Muscle of leg (tissue), 3 donors: ENCODE measurements at regions not wholly inside any gene's neighbourhood (a gene's known extent, or its start where the extent isn't known, plus 50 kb on each side); places are given as distances from the start of the nearest gene placed in this dataset.
A peak's percentile ranks its signal among the peaks of the same experiment; 100 is the strongest.

Source experiments
- DNase-seq: peaks from one replicate; pipeline ENCODE4 v3.0.0; 2013
- H3K27ac ChIP-seq: one replicate; pipeline ENCODE4 v1.5.1; 2013; ENCODE audit warnings: mild to moderate bottlenecking, low read length, control low read depth
- H3K27me3 ChIP-seq: one replicate; pipeline ENCODE4 v1.6.1; 2013; ENCODE audit warnings: low read length; ENCODE audit not compliant: control insufficient read depth, insufficient read depth
- H3K36me3 ChIP-seq: one replicate; pipeline ENCODE4 v1.6.1; 2013; ENCODE audit warnings: low read length; ENCODE audit not compliant: control insufficient read depth, insufficient read depth
- H3K4me1 ChIP-seq: one replicate; pipeline ENCODE4 v1.6.1; 2013; ENCODE audit warnings: low read length; ENCODE audit not compliant: control insufficient read depth, insufficient read depth
- H3K4me3 ChIP-seq: one replicate; pipeline ENCODE4 v1.5.1; 2013; ENCODE audit warnings: low read length, control low read depth
- H3K9me3 ChIP-seq: replicated peaks from 2 replicates; pipeline ENCODE4 v1.6.1; 2013; ENCODE audit warnings: low read depth, low read length; ENCODE audit not compliant: control insufficient read depth
- WGBS: methylation state at CpG from one replicate; pipeline ENCODE4 v1.1.5; 2013; ENCODE audit warnings: missing lambda C conversion rate; ENCODE audit not compliant: insufficient coverage; 5-methylcytosine and 5-hydroxymethylcytosine counted together

DNA sequence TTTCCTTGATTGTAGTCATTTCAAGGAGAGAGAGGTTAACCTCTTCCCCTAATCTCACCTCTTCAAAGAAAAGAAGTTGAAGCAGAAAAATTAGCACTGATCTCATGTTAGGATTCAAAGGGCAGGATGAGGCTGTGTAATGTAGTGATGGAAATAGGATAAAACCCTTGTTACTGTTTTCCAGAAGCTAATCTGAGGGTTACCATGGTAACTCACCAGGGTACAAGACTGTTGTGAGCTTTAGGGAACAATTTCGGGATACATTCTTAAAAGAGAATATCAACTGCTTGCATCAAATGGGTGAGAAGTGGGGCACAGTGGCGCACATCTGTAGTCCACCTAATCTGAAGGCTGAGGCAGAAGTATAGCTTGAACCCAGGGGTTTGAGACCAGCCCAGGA lies 64.9 kb upstream of the SLC39A10 start:
- Histone ChIP-seq H3K36me3 (no peaks in the 10 kb centered on the region), H3K27me3 (no peaks in the 10 kb centered on the region), H3K4me3 (no peak overlapping the region), H3K27ac (no peak overlapping the region), H3K4me1 (no peaks in the 10 kb centered on the region), H3K9me3 (no peaks in the 10 kb centered on the region)
- peak; percentile 13 for DNase-seq
- 83% methylated on average over 1 of the region's 2 CpGs for WGBS

- DNase-seq = peak; percentile 35
- 91% methylated on average over 1 of the region's 1 CpG for WGBS
Observed at GRCh38 chr2:195590861-195591205, 66.2 kb upstream of the SLC39A10 start.

DNA sequence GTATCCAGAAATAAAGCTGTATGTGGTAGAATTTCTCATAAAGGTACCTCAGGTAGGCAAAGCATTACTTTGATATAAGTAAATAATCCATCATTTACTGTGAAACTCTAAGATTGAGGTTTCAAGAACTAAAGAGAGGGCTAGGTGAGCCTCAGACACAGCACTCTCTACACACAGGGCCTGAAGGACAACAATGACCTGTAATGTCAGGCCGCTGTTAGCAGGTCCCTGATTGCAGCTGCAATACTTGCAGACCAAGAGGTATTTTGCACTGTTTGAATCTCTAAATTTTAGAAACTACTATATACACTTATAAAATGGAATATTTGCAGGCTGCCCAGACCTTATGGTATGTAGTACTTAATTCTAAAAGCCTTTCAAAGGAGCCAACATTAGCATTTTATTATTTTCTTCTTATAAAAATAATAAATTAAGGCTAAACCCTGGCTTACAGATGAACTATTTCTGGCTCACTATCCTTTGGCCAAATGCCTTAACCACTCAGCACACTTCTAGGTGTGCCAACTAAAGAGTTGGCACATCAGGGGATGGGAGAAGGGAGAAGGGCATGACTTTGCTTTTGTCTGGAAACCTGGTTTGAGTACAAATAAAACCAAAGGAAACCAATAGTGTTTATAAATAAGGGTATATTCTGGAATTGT lies 66.7 kb upstream of the SLC39A10 start:
- H3K27me3 ChIP-seq = no peaks in the 10 kb centered on the region
- H3K4me3 ChIP-seq = no peak overlapping the region
- H3K4me1 ChIP-seq = no peaks in the 10 kb centered on the region
- H3K9me3 ChIP-seq = no peaks in the 10 kb centered on the region
- no peak for DNase-seq
- no CpG with 5 or more reads among the region's 1 CpG for WGBS
- H3K36me3 ChIP-seq = no peaks in the 10 kb centered on the region
- no peak overlapping the region for H3K27ac ChIP-seq

More at GRCh38 chr2:195590861-195591205, 66.2 kb upstream of the SLC39A10 start:
- Histone ChIP-seq H3K9me3 (no peaks in the 10 kb centered on the region), H3K27me3 (no peaks in the 10 kb centered on the region), H3K36me3 (no peaks in the 10 kb centered on the region), H3K4me3 (no peak overlapping the region), H3K4me1 (no peaks in the 10 kb centered on the region), H3K27ac (no peak overlapping the region)

- no peaks in the 10 kb centered on the region for H3K4me1 ChIP-seq
- no peaks in the 10 kb centered on the region for H3K9me3 ChIP-seq
- no peak for DNase-seq
- no peak overlapping the region for H3K27ac ChIP-seq
- no peaks in the 10 kb centered on the region for H3K36me3 ChIP-seq
- no peak overlapping the region for H3K4me3 ChIP-seq
- WGBS = no CpG with 5 or more reads among the region's 5 CpGs
- no peaks in the 10 kb centered on the region for H3K27me3 ChIP-seq
Observed at GRCh38 chr2:195587966-195588365, 69.1 kb upstream of the SLC39A10 start.

- Histone ChIP-seq H3K4me3 (no peak overlapping the region), H3K4me1 (no peaks in the 10 kb centered on the region), H3K36me3 (no peaks in the 10 kb centered on the region), H3K9me3 (no peaks in the 10 kb centered on the region), H3K27ac (no peak overlapping the region), H3K27me3 (no peaks in the 10 kb centered on the region)
- WGBS = no CpG with 5 or more reads among the region's 1 CpG
- DNase-seq = no peak
Observed at GRCh38 chr2:195586062-195586714, 70.8 kb upstream of the SLC39A10 start.

DNA sequence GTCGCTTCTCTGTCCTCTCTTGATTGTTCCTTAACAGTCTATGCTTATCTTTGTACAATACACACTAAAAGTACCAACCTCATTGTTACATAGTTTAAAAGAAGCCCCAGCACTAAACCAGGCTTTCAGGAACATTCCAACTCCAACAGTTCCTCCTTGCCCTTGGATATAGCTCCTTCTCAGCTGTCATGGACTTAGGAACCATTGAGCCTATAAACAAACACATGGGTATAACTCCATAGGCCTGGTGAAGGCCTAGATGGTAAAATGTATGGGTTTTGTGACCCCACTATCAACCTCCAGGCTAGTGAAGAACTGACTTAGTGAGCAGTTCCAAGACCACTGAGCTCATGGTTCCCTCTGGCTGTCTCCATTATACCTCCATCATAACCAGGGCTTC lies 74.8 kb upstream of the SLC39A10 start:
- Histone ChIP-seq H3K27ac (no peak overlapping the region), H3K4me3 (no peak overlapping the region), H3K27me3 (no peaks in the 10 kb centered on the region), H3K9me3 (no peaks in the 10 kb centered on the region), H3K4me1 (no peaks in the 10 kb centered on the region), H3K36me3 (no peaks in the 10 kb centered on the region)
- DNase-seq = no peak
- WGBS = 80% methylated on average over 1 of the region's 1 CpG

DNA sequence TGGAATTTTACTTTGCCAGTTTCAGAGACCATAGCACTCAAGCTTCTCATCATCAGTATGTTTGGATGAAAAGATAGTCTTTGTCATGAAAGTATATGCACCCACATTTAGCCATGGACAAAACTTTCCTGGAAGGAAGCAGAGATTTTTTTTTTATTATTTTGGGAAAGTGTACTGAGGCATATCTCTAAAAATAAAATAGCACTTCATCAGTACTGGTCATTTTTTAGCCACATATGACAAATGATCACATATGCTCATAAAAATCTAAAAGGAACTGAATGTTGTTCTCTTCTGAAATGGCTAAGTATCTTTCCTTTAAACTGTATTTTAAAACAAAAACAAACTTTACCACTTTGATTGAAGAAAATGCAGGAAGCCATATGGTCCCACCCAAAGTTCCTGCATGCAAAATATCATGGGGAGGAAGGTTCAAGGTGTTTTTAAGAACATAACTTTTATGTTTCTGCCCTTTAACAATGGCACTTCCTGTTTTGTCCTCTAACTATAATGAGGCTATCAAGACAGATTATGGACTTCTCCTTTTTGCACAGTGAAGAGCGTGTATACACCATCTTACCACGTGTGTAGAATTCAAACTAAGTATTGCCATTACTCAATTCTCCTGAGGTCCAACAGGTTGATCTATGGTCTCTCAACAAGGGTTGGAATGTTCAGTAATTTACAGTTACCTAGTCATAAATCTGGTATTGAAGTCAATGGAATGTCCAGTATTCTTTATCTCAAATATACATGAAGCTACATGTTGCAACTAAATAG lies 77.1 kb upstream of the SLC39A10 start:
- Histone ChIP-seq H3K36me3 (no peaks in the 10 kb centered on the region), H3K4me1 (no peaks in the 10 kb centered on the region), H3K27me3 (no peaks in the 10 kb centered on the region), H3K27ac (no peak overlapping the region), H3K9me3 (no peaks in the 10 kb centered on the region), H3K4me3 (no peak overlapping the region)
- DNase-seq = peak; percentile 27
- WGBS = no CpG with 5 or more reads among the region's 2 CpGs

- Histone ChIP-seq H3K4me3 (no peak overlapping the region), H3K27me3 (no peaks in the 10 kb centered on the region), H3K36me3 (no peaks in the 10 kb centered on the region), H3K27ac (no peak overlapping the region), H3K9me3 (no peaks in the 10 kb centered on the region), H3K4me1 (no peaks in the 10 kb centered on the region)
- peak; percentile 64 for DNase-seq
- no CpG with 5 or more reads among the region's 4 CpGs for WGBS
Observed at GRCh38 chr2:195575879-195576401, 81.1 kb upstream of the SLC39A10 start.

GRCh38 chr2:195575016-195575415 lies 82.0 kb upstream of the SLC39A10 start:
- Histone ChIP-seq H3K9me3 (no peaks in the 10 kb centered on the region), H3K27ac (no peak overlapping the region), H3K4me1 (no peaks in the 10 kb centered on the region), H3K4me3 (no peak overlapping the region), H3K36me3 (no peaks in the 10 kb centered on the region), H3K27me3 (no peaks in the 10 kb centered on the region)
- WGBS = no CpG with 5 or more reads among the region's 2 CpGs
- DNase-seq = no peak

- no CpG with 5 or more reads among the region's 3 CpGs for WGBS
- H3K4me1 ChIP-seq = no peaks in the 10 kb centered on the region
- DNase-seq = peak; percentile 37
Observed at GRCh38 chr2:195574312-195574711, 82.7 kb upstream of the SLC39A10 start.

More at GRCh38 chr2:195574312-195574711, 82.7 kb upstream of the SLC39A10 start:
- Histone ChIP-seq H3K9me3 (no peaks in the 10 kb centered on the region), H3K4me3 (no peak overlapping the region), H3K36me3 (no peaks in the 10 kb centered on the region), H3K27me3 (no peaks in the 10 kb centered on the region), H3K27ac (no peak overlapping the region)
